IMR-90 (cell line): ENCODE measurements at regions not wholly inside any gene's neighbourhood (a gene's known extent, or its start where the extent isn't known, plus 50 kb on each side); places are given as distances from the start of the nearest gene placed in this dataset.
"Not testable (repeated sequence)": the region's sequence is repeated elsewhere in the genome, so short reads cannot be mapped to it uniquely, and the experiment has no call there.

Experiments used
- ATAC-seq: fragments of 200-7000 bp; cut with Tn5 transposase; 2 replicates; pipeline ENCODE4 v1.9.1; 2020; ENCODE audit warnings: low read depth, mild to moderate bottlenecking, moderate library complexity
- BruUV-seq: library from RNA; stranded (reverse); fragments of 400-500 nt; replicated peaks from 2 replicates; lab custom pipeline; 2021; lab: Mats Ljungman, UMichigan
- CTCF ChIA-PET: fragments of 300-600 bp; formaldehyde crosslinking; extraction: SDS; loops from one replicate; lab custom pipeline; 2021; ENCODE audit warnings: antibody characterized with exemption; lab: Yijun Ruan, JAX
- POLR2A ChIA-PET: fragments of 300-600 bp; sonication (Branson Sonifier 250); formaldehyde crosslinking; loops from one replicate; lab custom pipeline; 2022; ENCODE audit warnings: antibody characterized with exemption; ENCODE audit not compliant: unreplicated experiment; lab: Charles Lee
- DNase-seq: peaks from one replicate; pipeline ENCODE4 v3.0.0; 2013
- H2AFZ ChIP-seq: replicated peaks from 2 replicates; pipeline ENCODE3; 2013; ENCODE audit warnings: low read length, mild to moderate bottlenecking; ENCODE audit not compliant: poor library complexity
- H2AK5ac ChIP-seq: 2 replicates; pipeline ENCODE4 v1.6.1; 2013; ENCODE audit warnings: low read depth, low read length, inconsistent platforms
- H2AK9ac ChIP-seq: replicated peaks from 2 replicates; pipeline ENCODE3; 2013; ENCODE audit warnings: mild to moderate bottlenecking, low read depth, low read length, moderate library complexity; ENCODE audit not compliant: poor library complexity
- H2BK120ac ChIP-seq: 2 replicates; pipeline ENCODE4 v1.6.1; 2013; ENCODE audit warnings: low read depth, low read length, inconsistent platforms
- H2BK15ac ChIP-seq: 3 replicates; pipeline ENCODE4 v1.6.1; 2013; ENCODE audit warnings: low read depth, low read length, inconsistent platforms
- H2BK20ac ChIP-seq: 2 replicates; pipeline ENCODE4 v1.6.1; 2013; ENCODE audit warnings: low read depth, mild to moderate bottlenecking, inconsistent platforms, low read length, moderate library complexity
- H2BK5ac ChIP-seq: 2 replicates; pipeline ENCODE4 v1.6.1; 2013; ENCODE audit warnings: mild to moderate bottlenecking, low read depth, low read length, inconsistent platforms; ENCODE audit not compliant: poor library complexity, severe bottlenecking
- H3K14ac ChIP-seq: replicated peaks from 2 replicates; pipeline ENCODE4 v1.6.1; 2013; ENCODE audit warnings: low read depth, low read length, inconsistent platforms
- H3K18ac ChIP-seq: 2 replicates; pipeline ENCODE4 v1.6.1; 2013; ENCODE audit warnings: low read depth, low read length, control low read depth
- H3K23ac ChIP-seq: 2 replicates; pipeline ENCODE4 v1.6.1; 2013; ENCODE audit warnings: low read depth, low read length, inconsistent platforms
- H3K27ac ChIP-seq: 2 replicates; pipeline ENCODE4 v1.5.1; 2013; ENCODE audit warnings: mild to moderate bottlenecking, control low read depth, low read length; ENCODE audit not compliant: insufficient read depth
- H3K27me3 ChIP-seq: 2 replicates; pipeline ENCODE4 v1.6.1; 2013; ENCODE audit warnings: low read length; ENCODE audit not compliant: control insufficient read depth, insufficient read depth
- H3K36me3 ChIP-seq: 2 replicates; pipeline ENCODE4 v1.6.1; 2013; ENCODE audit warnings: low read length, mixed read lengths; ENCODE audit not compliant: control insufficient read depth, insufficient read depth
- H3K4ac ChIP-seq: 2 replicates; pipeline ENCODE4 v1.6.1; 2013; ENCODE audit warnings: low read depth, low read length, inconsistent platforms
- H3K4me1 ChIP-seq: 2 replicates; pipeline ENCODE4 v1.6.1; 2013; ENCODE audit warnings: low read length, mixed read lengths; ENCODE audit not compliant: control insufficient read depth, insufficient read depth
- H3K4me2 ChIP-seq: 2 replicates; pipeline ENCODE4 v1.6.1; 2013; ENCODE audit warnings: low read depth, mild to moderate bottlenecking, control low read depth, low read length, moderate library complexity
- H3K4me3 ChIP-seq: 2 replicates; pipeline ENCODE4 v1.5.1; 2013; ENCODE audit warnings: low read depth, mild to moderate bottlenecking, control low read depth, low read length, moderate library complexity; ENCODE audit not compliant: insufficient read depth
- H3K56ac ChIP-seq: 2 replicates; pipeline ENCODE4 v1.6.1; 2013; ENCODE audit warnings: low read length, inconsistent platforms; ENCODE audit not compliant: insufficient read depth; ENCODE audit errors: extremely low read depth
- H3K79me1 ChIP-seq, 2 experiments: 2 replicates each; pipeline ENCODE4 v1.6.1; 2013; ENCODE audit warnings: low read length in 2 of 2, inconsistent platforms in 1 of 2, low read depth in 1 of 2
- H3K9ac ChIP-seq: 2 replicates; pipeline ENCODE4 v1.6.1; 2013; ENCODE audit warnings: low read depth, low read length, control low read depth
- H3K9me1 ChIP-seq: 2 replicates; pipeline ENCODE4 v1.6.1; 2013; ENCODE audit warnings: low read length, inconsistent platforms; ENCODE audit not compliant: insufficient read depth
- H3K9me3 ChIP-seq: 2 replicates; pipeline ENCODE4 v1.6.1; 2013; ENCODE audit warnings: low read length; ENCODE audit not compliant: control insufficient read depth, insufficient read depth
- H4K20me1 ChIP-seq: 2 replicates; pipeline ENCODE4 v1.6.1; 2013; ENCODE audit warnings: low read length, inconsistent platforms; ENCODE audit not compliant: insufficient read depth
- H4K5ac ChIP-seq: 2 replicates; pipeline ENCODE4 v1.6.1; 2013; ENCODE audit warnings: mild to moderate bottlenecking, low read depth, low read length, control low read depth
- H4K8ac ChIP-seq, 2 experiments: 2 replicates each; pipeline ENCODE4 v1.6.1; 2013; ENCODE audit warnings: low read depth in 2 of 2, low read length in 2 of 2, control low read depth in 1 of 2, inconsistent platforms in 1 of 2
- H4K91ac ChIP-seq: 2 replicates; pipeline ENCODE4 v1.6.1; 2013; ENCODE audit warnings: low read depth, low read length, inconsistent platforms; ENCODE audit not compliant: insufficient read depth
- WGBS, 2 experiments: methylation state at CpG; one replicate each; pipeline versions ENCODE4 v1.1.5 to v1.1.7; 2013; ENCODE audit warnings: missing lambda C conversion rate in 2 of 2; ENCODE audit not compliant: insufficient read length in 1 of 2; ENCODE audit errors: extremely low coverage in 2 of 2; 5-methylcytosine and 5-hydroxymethylcytosine counted together
- dilution Hi-C: fragments of 300-500 bp; cut with HindIII; formaldehyde crosslinking; loops from one replicate; pipeline ENCODE4 v1.14.3; 2018; ENCODE audit warnings: low sequenced_read_pairs; ENCODE audit not compliant: unreplicated experiment
- in situ Hi-C: fragments of 300-500 bp; cut with MboI; formaldehyde crosslinking; loops from 3 replicates; pipeline ENCODE4 v1.14.3; 2019; ENCODE audit warnings: low sequenced_read_pairs, inconsistent platforms, mixed read lengths
- intact Hi-C: fragments of 100-400 bp; cut with micrococcal nuclease; formaldehyde crosslinking; loops from 2 replicates; pipeline ENCODE4 v1.10.0; 2022

DNA sequence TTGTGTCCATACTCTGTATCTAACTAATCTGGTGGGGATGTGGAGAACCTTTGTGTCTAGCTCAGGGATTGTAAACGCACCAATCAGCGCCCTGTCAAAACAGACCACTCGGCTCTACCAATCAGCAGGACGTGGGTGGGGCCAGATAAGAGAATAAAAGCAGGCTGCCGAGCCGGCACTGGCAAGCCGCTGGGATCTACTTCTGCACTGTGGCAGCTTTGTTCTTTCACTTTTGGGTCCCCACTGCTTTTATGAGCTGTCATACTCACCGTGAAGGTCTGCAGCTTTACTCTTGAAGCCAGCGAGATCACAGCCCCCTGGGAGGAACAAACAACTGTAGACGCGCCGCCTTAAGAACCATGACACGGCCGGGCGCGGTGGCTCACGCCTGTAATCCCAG is 62.7 kb upstream of the EEF1E1 start:
- H3K4me2 ChIP-seq, H3K56ac ChIP-seq, H3K9me1 ChIP-seq, POLR2A ChIA-PET, dilution Hi-C loops, H3K18ac ChIP-seq, H4K91ac ChIP-seq, H2BK15ac ChIP-seq, ATAC-seq, intact Hi-C loops, H4K8ac ChIP-seq, H3K9me3 ChIP-seq, H3K4me3 ChIP-seq, H3K23ac ChIP-seq, H3K14ac ChIP-seq, H3K36me3 ChIP-seq, H3K9ac ChIP-seq, H4K5ac ChIP-seq, H3K79me1 ChIP-seq, H2BK5ac ChIP-seq, H3K27me3 ChIP-seq, H2AK9ac ChIP-seq, H3K4me1 ChIP-seq, H3K4ac ChIP-seq, H2AK5ac ChIP-seq, H3K27ac ChIP-seq, in situ Hi-C loops, H2BK20ac ChIP-seq, CTCF ChIA-PET, BruUV-seq, H2BK120ac ChIP-seq, H4K20me1 ChIP-seq, H2AFZ ChIP-seq, DNase-seq: not testable (repeated sequence)
- no CpG with 5 or more reads among the region's 17 CpGs for WGBS, 2 experiments

DNA sequence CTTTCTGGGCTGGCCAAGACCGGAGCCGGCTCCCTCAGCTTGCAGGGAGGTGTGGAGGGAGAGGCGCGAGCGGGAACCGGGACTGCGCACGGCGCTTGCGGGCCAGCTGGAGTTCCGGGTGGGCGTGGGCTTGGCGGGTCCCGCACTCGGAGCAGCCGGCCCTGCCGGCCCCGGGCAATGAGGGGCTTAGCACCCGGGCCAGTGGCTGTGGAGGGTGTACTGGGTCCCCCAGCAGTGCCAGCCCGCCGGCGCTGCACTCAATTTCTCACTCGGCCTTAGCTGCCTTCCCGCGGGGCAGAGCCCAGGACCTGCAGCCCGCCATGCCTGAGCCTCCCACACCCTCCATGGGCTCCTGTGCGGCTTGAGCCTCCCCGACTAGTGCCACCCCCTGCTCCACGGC is 61.9 kb upstream of the EEF1E1 start:
- ATAC-seq, H2AFZ ChIP-seq, H3K79me1 ChIP-seq, H3K4me1 ChIP-seq, H3K27ac ChIP-seq, H3K14ac ChIP-seq, H3K56ac ChIP-seq, H3K4me2 ChIP-seq, H2BK5ac ChIP-seq, H3K9me3 ChIP-seq, H2BK15ac ChIP-seq, H4K20me1 ChIP-seq, H4K8ac ChIP-seq, intact Hi-C loops, H4K91ac ChIP-seq, in situ Hi-C loops, dilution Hi-C loops, H3K27me3 ChIP-seq, H4K5ac ChIP-seq, H3K4me3 ChIP-seq, H2BK120ac ChIP-seq, CTCF ChIA-PET, DNase-seq, H3K23ac ChIP-seq, H3K18ac ChIP-seq, H3K36me3 ChIP-seq, H3K4ac ChIP-seq, BruUV-seq, H2AK5ac ChIP-seq, H2BK20ac ChIP-seq, POLR2A ChIA-PET, H3K9ac ChIP-seq, H3K9me1 ChIP-seq, H2AK9ac ChIP-seq: not testable (repeated sequence)
- WGBS, 2 experiments, result 100% methylated on average over 1 of the region's 29 CpGs; no CpG with 5 or more reads in 1 of the 2 experiments
